ENCODE measurements at regions not wholly inside any gene's neighbourhood (a gene's known extent, or its start where the extent isn't known, plus 50 kb on each side); places are given as distances from the start of the nearest gene placed in this dataset.

- TF ChIP-seq CTCF (IDR thresholded peaks at IDR 0.05) (no peak), POLR2A (IDR thresholded peaks at IDR 0.05) (no peak)
Measured at GRCh38 chr2:11998626-11999378, 252.4 kb downstream of the LPIN1 start.
